Kidney epithelial cell (primary cell): ENCODE measurements at regions not wholly inside any gene's neighbourhood (a gene's known extent, or its start where the extent isn't known, plus 50 kb on each side); places are given as distances from the start of the nearest gene placed in this dataset.

Experiments used
- DNase-seq: peaks from one replicate; pipeline ENCODE4 v3.0.0-alpha.2; 2010; ENCODE audit warnings: low read depth
- H3K27me3 ChIP-seq: 2 replicates; pipeline ENCODE4 v1.6.0; 2011; ENCODE audit warnings: low read length; ENCODE audit not compliant: control insufficient read depth, insufficient read depth
- H3K36me3 ChIP-seq: 2 replicates; pipeline ENCODE4 v1.5.1; 2011; ENCODE audit warnings: low read length; ENCODE audit not compliant: control insufficient read depth, insufficient read depth
- H3K4me3 ChIP-seq: 2 replicates; pipeline ENCODE4 v1.5.1; 2011; ENCODE audit warnings: low read depth, mild to moderate bottlenecking, control low read depth, low read length
- TF ChIP-seq, protein P1 (sequence below): IDR thresholded peaks from 2 replicates; pipeline ENCODE4 v1.5.1; 2011; ENCODE audit warnings: mild to moderate bottlenecking, moderate library complexity, low read length, control low read depth, inconsistent platforms; ENCODE audit not compliant: insufficient read depth, poor library complexity, severe bottlenecking

DNA sequence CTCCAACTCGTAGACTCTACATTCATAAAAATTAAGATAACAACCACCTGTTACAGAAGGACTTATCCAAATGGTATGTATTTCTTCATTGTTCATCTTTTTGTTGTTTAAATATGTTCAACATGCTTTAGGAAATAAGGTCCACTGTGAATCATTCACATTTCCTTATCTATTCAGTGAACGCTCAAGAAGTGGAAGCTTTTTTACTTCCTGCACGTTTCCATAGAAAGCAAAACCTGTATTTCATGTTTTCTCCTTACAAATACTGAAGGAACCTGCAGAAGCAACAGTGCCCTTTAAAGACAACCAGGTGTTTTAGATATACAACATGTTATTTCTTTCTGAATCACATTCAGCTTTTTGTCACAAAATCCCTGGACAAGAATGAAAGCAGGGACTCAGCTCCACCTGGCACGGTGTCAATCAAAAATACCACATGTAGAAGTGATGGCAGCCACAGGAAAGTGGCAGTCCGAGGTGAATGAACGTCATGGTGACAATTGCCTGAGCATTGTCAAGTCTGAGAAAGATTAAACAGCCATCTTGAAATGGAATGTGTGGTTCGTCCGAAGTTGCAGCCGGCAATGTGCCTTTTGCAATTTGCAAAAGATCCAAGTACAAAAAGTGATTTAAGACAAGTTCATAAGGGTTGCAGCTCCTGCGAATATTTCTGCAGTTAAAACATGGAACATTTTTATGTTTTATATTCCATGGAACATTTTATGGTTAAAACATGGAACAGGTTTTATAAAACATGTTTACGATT, 66.7 kb upstream of the RIPOR2 start:
- DNase-seq = no peak
- Histone ChIP-seq H3K27me3 (no peaks in the 10 kb centered on the region), H3K36me3 (no peaks in the 10 kb centered on the region), H3K4me3 (no peak overlapping the region)
- TF ChIP-seq, protein P1, sequence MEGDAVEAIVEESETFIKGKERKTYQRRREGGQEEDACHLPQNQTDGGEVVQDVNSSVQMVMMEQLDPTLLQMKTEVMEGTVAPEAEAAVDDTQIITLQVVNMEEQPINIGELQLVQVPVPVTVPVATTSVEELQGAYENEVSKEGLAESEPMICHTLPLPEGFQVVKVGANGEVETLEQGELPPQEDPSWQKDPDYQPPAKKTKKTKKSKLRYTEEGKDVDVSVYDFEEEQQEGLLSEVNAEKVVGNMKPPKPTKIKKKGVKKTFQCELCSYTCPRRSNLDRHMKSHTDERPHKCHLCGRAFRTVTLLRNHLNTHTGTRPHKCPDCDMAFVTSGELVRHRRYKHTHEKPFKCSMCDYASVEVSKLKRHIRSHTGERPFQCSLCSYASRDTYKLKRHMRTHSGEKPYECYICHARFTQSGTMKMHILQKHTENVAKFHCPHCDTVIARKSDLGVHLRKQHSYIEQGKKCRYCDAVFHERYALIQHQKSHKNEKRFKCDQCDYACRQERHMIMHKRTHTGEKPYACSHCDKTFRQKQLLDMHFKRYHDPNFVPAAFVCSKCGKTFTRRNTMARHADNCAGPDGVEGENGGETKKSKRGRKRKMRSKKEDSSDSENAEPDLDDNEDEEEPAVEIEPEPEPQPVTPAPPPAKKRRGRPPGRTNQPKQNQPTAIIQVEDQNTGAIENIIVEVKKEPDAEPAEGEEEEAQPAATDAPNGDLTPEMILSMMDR = no peak

DNA sequence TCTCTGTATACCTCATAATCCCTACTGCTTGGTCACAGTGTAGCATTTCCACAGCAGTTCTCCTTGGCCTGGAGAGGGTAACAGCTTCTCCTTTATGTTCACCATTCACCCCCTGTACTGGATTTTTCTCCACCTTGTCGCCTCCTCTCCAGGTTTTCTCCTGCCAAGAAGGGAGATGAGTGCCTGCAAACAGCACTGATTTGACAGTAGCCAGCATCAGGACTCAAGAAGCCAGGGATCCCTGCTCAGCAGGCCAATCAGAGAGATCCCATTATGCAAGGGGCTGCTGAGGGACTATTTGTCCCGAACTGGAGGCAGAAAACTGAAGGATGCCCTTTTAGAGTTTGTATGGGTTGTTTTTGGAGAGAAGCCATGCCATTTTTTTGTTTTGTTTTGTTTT, 68.6 kb upstream of the RIPOR2 start:
- no peaks in the 10 kb centered on the region for H3K36me3 ChIP-seq
- DNase-seq = no peak
- TF ChIP-seq, protein P1 = no peak
- H3K4me3 ChIP-seq = no peak overlapping the region
- H3K27me3 ChIP-seq = no peaks in the 10 kb centered on the region

DNA sequence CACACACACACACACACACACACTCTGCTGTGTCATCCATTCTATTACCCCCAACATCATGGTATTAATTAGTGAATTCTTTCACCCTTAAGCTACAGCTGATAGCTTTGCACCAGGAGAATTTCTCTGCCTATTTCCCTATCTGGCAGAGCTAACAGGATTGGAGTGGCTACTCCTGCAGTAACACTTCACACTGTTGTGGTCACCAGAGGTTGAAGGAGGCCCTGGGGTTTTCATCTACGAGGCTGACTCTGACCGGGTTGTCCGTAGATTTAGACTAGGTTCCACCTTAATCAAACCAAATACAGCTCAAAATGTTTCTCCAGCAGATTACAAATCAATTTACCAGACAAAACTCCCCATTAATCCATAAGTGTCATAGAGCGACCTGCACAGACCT, 69.2 kb upstream of the RIPOR2 start:
- TF ChIP-seq, protein P1 = no peak
- Histone ChIP-seq H3K36me3 (no peaks in the 10 kb centered on the region), H3K4me3 (no peak overlapping the region), H3K27me3 (no peaks in the 10 kb centered on the region)
- DNase-seq = no peak

DNA sequence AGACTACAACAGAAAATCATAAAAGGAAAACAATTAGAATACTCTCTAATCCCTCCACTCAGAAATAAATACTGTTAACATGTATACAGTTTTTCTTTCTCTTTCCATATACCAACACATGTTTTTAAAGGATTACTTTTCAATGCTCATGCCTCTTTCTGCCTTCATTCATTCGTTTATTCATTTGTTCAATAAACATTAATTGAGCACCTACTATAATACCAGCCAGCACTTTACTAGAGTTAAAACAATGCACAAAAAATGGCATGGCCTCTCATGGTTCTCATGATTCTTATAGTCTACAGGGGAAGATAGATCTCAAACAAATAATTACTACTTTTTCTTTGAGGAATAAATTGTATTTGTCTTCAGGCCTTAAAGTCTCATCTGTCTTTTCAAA, 70.3 kb upstream of the RIPOR2 start:
- Histone ChIP-seq H3K27me3 (no peaks in the 10 kb centered on the region), H3K36me3 (no peaks in the 10 kb centered on the region), H3K4me3 (no peak overlapping the region)
- TF ChIP-seq, protein P1 = no peak
- no peak for DNase-seq

DNA sequence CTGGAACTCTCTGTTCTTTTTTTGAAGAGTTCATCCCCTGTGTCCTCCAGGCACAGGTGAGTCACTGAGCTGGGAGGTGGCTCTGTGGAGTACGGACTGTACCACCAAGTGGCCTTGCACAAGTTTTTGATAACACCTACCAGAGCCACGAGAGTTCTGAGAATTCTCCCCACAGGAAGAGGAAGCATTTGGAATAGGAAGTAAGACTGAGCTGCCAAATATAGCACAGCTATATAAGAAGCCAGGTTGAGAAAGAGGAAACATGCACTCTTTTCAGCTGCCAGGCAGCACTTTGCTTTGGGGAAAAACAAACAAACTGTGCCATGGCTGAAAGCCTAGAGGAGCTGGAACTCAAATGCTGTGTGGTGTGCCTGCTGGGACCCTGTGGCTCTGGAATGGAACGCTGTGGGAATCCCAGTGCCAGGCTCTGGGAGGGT, 70.8 kb upstream of the RIPOR2 start:
- no peak overlapping the region for H3K4me3 ChIP-seq
- TF ChIP-seq, protein P1 = no peak
- DNase-seq = no peak
- H3K36me3 ChIP-seq = no peaks in the 10 kb centered on the region
- no peaks in the 10 kb centered on the region for H3K27me3 ChIP-seq

DNA sequence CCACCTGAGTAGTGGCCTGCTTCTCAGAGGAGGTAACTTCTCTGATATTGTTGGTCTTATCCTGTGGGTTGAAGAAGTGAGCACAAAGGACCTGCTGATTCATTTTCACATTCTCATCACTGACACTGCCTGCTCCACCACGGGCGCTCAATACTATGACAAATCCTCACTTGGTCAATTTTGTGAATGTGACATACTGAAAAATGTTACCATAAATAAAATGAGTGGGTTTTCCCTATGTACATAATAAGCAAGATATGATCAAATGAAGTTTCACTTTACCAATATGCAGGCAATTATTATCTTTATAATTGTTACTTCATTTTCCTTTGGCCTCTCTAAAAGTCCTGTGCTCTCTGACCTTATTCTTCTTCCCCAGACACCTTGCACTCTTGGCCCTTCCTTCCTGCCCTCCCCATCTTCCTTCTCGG, 71.5 kb upstream of the RIPOR2 start:
- H3K4me3 ChIP-seq = no peak overlapping the region
- no peaks in the 10 kb centered on the region for H3K27me3 ChIP-seq
- DNase-seq = no peak
- TF ChIP-seq, protein P1 = no peak
- H3K36me3 ChIP-seq = no peaks in the 10 kb centered on the region
